ENCODE measurements at regions not wholly inside any gene's neighbourhood (a gene's known extent, or its start where the extent isn't known, plus 50 kb on each side); places are given as distances from the start of the nearest gene placed in this dataset.
"Not testable (repeated sequence)": the region's sequence is repeated elsewhere in the genome, so short reads cannot be mapped to it uniquely, and the experiment has no call there.

- TF ChIP-seq CTCF (IDR thresholded peaks at IDR 0.05 in 2 of 3, conservative IDR thresholded peaks at IDR 0.05 in 1 of 3; ENCODE audit: borderline replicate concordance in 1 of 3, insufficient read depth in 1 of 3, low read depth in 2 of 3, low read length in 2 of 3); RAD21 (IDR thresholded peaks at IDR 0.05; ENCODE audit: low read depth); ZFX (IDR thresholded peaks at IDR 0.05); POLR2A (IDR thresholded peaks at IDR 0.05; ENCODE audit: borderline replicate concordance, extremely low read depth, insufficient read depth, insufficient read length); REST (IDR thresholded peaks at IDR 0.05; ENCODE audit: low read depth); EZH2 (IDR thresholded peaks at IDR 0.05); CEBPB (IDR thresholded peaks at IDR 0.05; ENCODE audit: low read depth): not testable (repeated sequence)
These were observed 91.3 kb upstream of the COG2 start for GRCh38 chr1:230550945-230551344.
